HG02588 (cell line): ENCODE measurements at regions not wholly inside any gene's neighbourhood (a gene's known extent, or its start where the extent isn't known, plus 50 kb on each side); places are given as distances from the start of the nearest gene placed in this dataset.

Source experiments
- ATAC-seq: cut with Tn5 transposase; IDR thresholded peaks from one replicate; pipeline ENCODE4 v1.9.1; 2021; ENCODE audit warnings: mild to moderate bottlenecking, moderate library complexity; ENCODE audit not compliant: unreplicated experiment

GRCh38 chr11:93959663-93960062, 61.5 kb upstream of the HEPHL1 start:
- no peak for ATAC-seq

- no peak for ATAC-seq
Observed at GRCh38 chr11:93963072-93963471, 58.1 kb upstream of the HEPHL1 start.

- ATAC-seq, result no peak
Observed at GRCh38 chr11:93967258-93967657, 53.9 kb upstream of the HEPHL1 start.

GRCh38 chr11:93967944-93968343, 53.2 kb upstream of the HEPHL1 start:
- ATAC-seq, result no peak

- ATAC-seq, result no peak
Observed at GRCh38 chr11:93969925-93970922, 50.9 kb upstream of the HEPHL1 start.
